Lung (tissue), 11 donors: ENCODE measurements at regions not wholly inside any gene's neighbourhood (a gene's known extent, or its start where the extent isn't known, plus 50 kb on each side); places are given as distances from the start of the nearest gene placed in this dataset.

ENCODE experiments used
- ATAC-seq: fragments of 200-7000 bp; cut with Tn5 transposase; one replicate; pipeline ENCODE4 v1.9.1; 2020; ENCODE audit warnings: moderate number of reproducible peaks; ENCODE audit not compliant: insufficient read depth, low FRiP score
- DNase-seq, 3 donors: peaks; one replicate each; pipeline ENCODE4 v3.0.0-alpha.2; 2013 to 2017
- H3K27ac ChIP-seq, 2 donors: one replicate each; pipeline ENCODE4 v1.5.1; 2013; ENCODE audit warnings: mild to moderate bottlenecking in 2 of 2, moderate library complexity in 2 of 2, control low read depth in 1 of 2, inconsistent platforms in 1 of 2, low read depth in 1 of 2, low read length in 1 of 2
- H3K27me3 ChIP-seq, 3 donors: one replicate each; pipeline ENCODE4 v1.5.1; 2013; ENCODE audit warnings: low read length in 2 of 3; ENCODE audit not compliant: control insufficient read depth in 3 of 3, insufficient read depth in 3 of 3
- H3K36me3 ChIP-seq, 4 donors: one replicate each; pipeline ENCODE4 v1.5.1; 2013; ENCODE audit warnings: low read length in 4 of 4, mild to moderate bottlenecking in 1 of 4, moderate library complexity in 1 of 4; ENCODE audit not compliant: control insufficient read depth in 4 of 4, insufficient read depth in 4 of 4
- H3K4me1 ChIP-seq, 5 donors: one replicate each; pipeline ENCODE4 v1.5.1; 2013; ENCODE audit warnings: low read length in 5 of 5, mild to moderate bottlenecking in 2 of 5, moderate library complexity in 1 of 5; ENCODE audit not compliant: control insufficient read depth in 5 of 5, insufficient read depth in 5 of 5
- H3K4me3 ChIP-seq: one replicate; pipeline ENCODE4 v1.5.1; 2013; ENCODE audit warnings: mild to moderate bottlenecking, control low read depth, moderate library complexity
- H3K9ac ChIP-seq, 2 donors: one replicate each; pipeline ENCODE4 v1.5.1; 2013; ENCODE audit warnings: low read length in 2 of 2, control low read depth in 1 of 2; ENCODE audit not compliant: insufficient read depth in 1 of 2
- H3K9me3 ChIP-seq, 4 donors: one replicate each; pipeline ENCODE4 v1.5.1; 2013; ENCODE audit warnings: low read length in 3 of 4, mild to moderate bottlenecking in 1 of 4, moderate library complexity in 1 of 4; ENCODE audit not compliant: control insufficient read depth in 4 of 4, insufficient read depth in 3 of 4
- WGBS, 2 donors: extraction: QIAGEN DNeasy Blood & Tissue Kit; methylation state at CpG; one replicate each; pipeline ENCODE4 v1.1.7; 2013; 5-methylcytosine and 5-hydroxymethylcytosine counted together
- TF ChIP-seq, protein P1 (sequence below): IDR thresholded peaks from 2 replicates; pipeline ENCODE4 v1.5.1; 2012; ENCODE audit warnings: mild to moderate bottlenecking; ENCODE audit errors: control extremely low read depth, extremely low read depth
- donor health status: control.
- donor health status: control.
- donor health status: Bipolar disorder and iron deficiency.
- donor health status: healthy.
- donor health status: DM: yes; HTN: yes; CAD: no.

DNA sequence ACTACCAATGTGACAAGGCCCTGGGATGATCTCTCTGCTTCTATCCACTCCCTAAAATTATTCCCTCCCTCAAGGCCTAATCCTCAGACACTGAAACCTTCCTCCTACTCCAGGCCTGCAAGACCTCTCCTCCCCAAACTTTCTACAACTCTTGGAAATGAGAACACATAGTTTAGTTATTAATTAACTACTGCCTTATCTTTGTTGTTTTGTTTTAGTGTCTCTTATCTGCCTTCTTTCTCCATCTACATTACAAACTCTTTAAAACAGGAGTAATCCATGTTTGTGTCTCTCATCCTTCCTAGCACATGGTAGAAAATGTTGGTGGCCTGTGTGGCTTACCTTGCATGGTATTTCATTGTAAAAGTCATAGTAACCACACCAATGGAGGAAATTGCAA lies 139.9 kb upstream of the G2E3 start:
- Histone ChIP-seq H3K9ac (no peak overlapping the region), H3K27ac (no peak overlapping the region), H3K9me3 (no peaks in the 10 kb centered on the region), H3K27me3 (no peaks in the 10 kb centered on the region), H3K4me1 (no peaks in the 10 kb centered on the region), H3K4me3 (no peak overlapping the region), H3K36me3 (no peaks in the 10 kb centered on the region)
- no peak for ATAC-seq
- DNase-seq, result no peak
- TF ChIP-seq, protein P1, sequence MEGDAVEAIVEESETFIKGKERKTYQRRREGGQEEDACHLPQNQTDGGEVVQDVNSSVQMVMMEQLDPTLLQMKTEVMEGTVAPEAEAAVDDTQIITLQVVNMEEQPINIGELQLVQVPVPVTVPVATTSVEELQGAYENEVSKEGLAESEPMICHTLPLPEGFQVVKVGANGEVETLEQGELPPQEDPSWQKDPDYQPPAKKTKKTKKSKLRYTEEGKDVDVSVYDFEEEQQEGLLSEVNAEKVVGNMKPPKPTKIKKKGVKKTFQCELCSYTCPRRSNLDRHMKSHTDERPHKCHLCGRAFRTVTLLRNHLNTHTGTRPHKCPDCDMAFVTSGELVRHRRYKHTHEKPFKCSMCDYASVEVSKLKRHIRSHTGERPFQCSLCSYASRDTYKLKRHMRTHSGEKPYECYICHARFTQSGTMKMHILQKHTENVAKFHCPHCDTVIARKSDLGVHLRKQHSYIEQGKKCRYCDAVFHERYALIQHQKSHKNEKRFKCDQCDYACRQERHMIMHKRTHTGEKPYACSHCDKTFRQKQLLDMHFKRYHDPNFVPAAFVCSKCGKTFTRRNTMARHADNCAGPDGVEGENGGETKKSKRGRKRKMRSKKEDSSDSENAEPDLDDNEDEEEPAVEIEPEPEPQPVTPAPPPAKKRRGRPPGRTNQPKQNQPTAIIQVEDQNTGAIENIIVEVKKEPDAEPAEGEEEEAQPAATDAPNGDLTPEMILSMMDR, result no peak

- no peaks in the 10 kb centered on the region for H3K27me3 ChIP-seq
- H3K4me3 ChIP-seq, result no peak overlapping the region
- no peaks in the 10 kb centered on the region for H3K36me3 ChIP-seq
- TF ChIP-seq, protein P1, result no peak
- WGBS, 2 donors, result 37 to 48% methylated on average over 1 of the region's 1 CpG
- ATAC-seq (no peak), DNase-seq (no peak)
- H3K9ac ChIP-seq, result no peak overlapping the region
- H3K4me1 ChIP-seq, result no peaks in the 10 kb centered on the region
- H3K9me3 ChIP-seq, result no peaks in the 10 kb centered on the region
- no peak overlapping the region for H3K27ac ChIP-seq
Measured at GRCh38 chr14:30420515-30420914, 138.4 kb upstream of the G2E3 start.

GRCh38 chr14:30426463-30426862 lies 132.5 kb upstream of the G2E3 start:
- no peaks in the 10 kb centered on the region for H3K27me3 ChIP-seq
- H3K9ac ChIP-seq, result no peak overlapping the region
- DNase-seq (no peak), ATAC-seq (no peak)
- no peaks in the 10 kb centered on the region for H3K36me3 ChIP-seq
- no peak overlapping the region for H3K4me3 ChIP-seq
- WGBS, 2 donors, result 71 to 77% methylated on average over 1 of the region's 1 CpG
- no peaks in the 10 kb centered on the region for H3K4me1 ChIP-seq
- TF ChIP-seq, protein P1, result no peak
- H3K9me3 ChIP-seq, result no peaks in the 10 kb centered on the region
- no peak overlapping the region for H3K27ac ChIP-seq

GRCh38 chr14:30427401-30427800 lies 131.6 kb upstream of the G2E3 start:
- TF ChIP-seq, protein P1, result no peak

More at GRCh38 chr14:30427401-30427800, 131.6 kb upstream of the G2E3 start:
- Histone ChIP-seq H3K36me3 (no peaks in the 10 kb centered on the region), H3K27ac (no peak overlapping the region), H3K4me1 (no peaks in the 10 kb centered on the region), H3K9me3 (no peaks in the 10 kb centered on the region), H3K27me3 (no peaks in the 10 kb centered on the region), H3K9ac (no peak overlapping the region), H3K4me3 (no peak overlapping the region)
- 74 to 86% methylated on average over 2 of the region's 2 CpGs for WGBS, 2 donors
- DNase-seq, result no peak
- no peak for ATAC-seq
